Transverse colon (tissue), 4 donors: ENCODE measurements at regions not wholly inside any gene's neighbourhood (a gene's known extent, or its start where the extent isn't known, plus 50 kb on each side); places are given as distances from the start of the nearest gene placed in this dataset.

Experiments
- DNase-seq: peaks from one replicate; pipeline ENCODE4 v3.0.0-alpha.2; 2019
- H3K27ac ChIP-seq, 4 donors: fragments of 200-600 bp; sonication (generic); 2 replicates each; pipeline ENCODE4 v1.5.1; 2016 to 2018; ENCODE audit warnings: inconsistent platforms in 4 of 4
- H3K27me3 ChIP-seq: fragments of 200-600 bp; sonication (generic); 2 replicates; pipeline ENCODE4 v1.5.1; 2017; ENCODE audit warnings: inconsistent platforms
- H3K36me3 ChIP-seq, 4 donors: fragments of 200-600 bp; sonication (generic); 2 replicates each; pipeline ENCODE4 v1.5.1; 2017 to 2019; ENCODE audit warnings: inconsistent platforms in 4 of 4
- H3K4me1 ChIP-seq, 4 donors: fragments of 200-600 bp; sonication (generic); 2 replicates each; pipeline ENCODE4 v1.5.1; 2017 to 2020; ENCODE audit warnings: inconsistent platforms in 4 of 4
- H3K4me3 ChIP-seq, 4 donors: fragments of 200-600 bp; sonication (generic); 1 replicate in 1 of 4; 2 replicates in 3 of 4; pipeline versions ENCODE4 v1.5.1 to v1.6.1; 2017 to 2019; ENCODE audit warnings: inconsistent platforms in 4 of 4
- H3K9me3 ChIP-seq, 2 donors: fragments of 200-600 bp; sonication (generic); 2 replicates each; pipeline ENCODE4 v1.5.1; 2017 to 2019; ENCODE audit warnings: inconsistent platforms in 2 of 2
- EP300 ChIP-seq: sonication (generic); formaldehyde crosslinking; IDR thresholded peaks from one replicate; pipeline ENCODE4 v1.6.1; 2017; ENCODE audit warnings: antibody characterized with exemption, low read depth
- POLR2A ChIP-seq: fragments of 450-650 bp; IDR thresholded peaks from one replicate; pipeline ENCODE4 v1.6.1; 2016; ENCODE audit warnings: antibody characterized with exemption, mild to moderate bottlenecking, moderate library complexity
- POLR2AphosphoS5 ChIP-seq, 3 donors: sonication (generic); formaldehyde crosslinking; IDR thresholded peaks; one replicate each; pipeline ENCODE4 v1.6.1; 2016; ENCODE audit warnings: antibody characterized with exemption in 3 of 3
- WGBS, 2 donors: methylation state at CpG; one replicate each; pipeline ENCODE4 v1.1.5; 2018; ENCODE audit warnings: low coverage in 1 of 2; 5-methylcytosine and 5-hydroxymethylcytosine counted together
- in situ Hi-C, 4 donors: fragments of 200-750 bp; cut with MboI; loops; one replicate each; pipeline versions ENCODE4 v1.15.0 to v1.15.1; 2017; ENCODE audit warnings: low sequenced_read_pairs in 3 of 4, low pct_ligation_motif_present in 1 of 4, low pct_unique_long_range_greater_than_20kb in 1 of 4
- intact Hi-C: fragments of 100-400 bp; cut with DNase I; formaldehyde crosslinking; loops from one replicate; pipeline ENCODE4 v1.15.1; 2023; ENCODE audit warnings: low total_unique reads
- TF ChIP-seq, protein P1 (sequence below), 5 experiments: fragments of 200-600 bp in 3 of 5; fragments of 450-650 bp in 2 of 5; sonication (generic) in 3 of 5; IDR thresholded peaks; 1 replicate in 2 of 5; 2 replicates in 3 of 5; pipeline ENCODE4 v1.5.1; 2016 to 2017; ENCODE audit warnings: antibody characterized with exemption in 5 of 5, inconsistent platforms in 3 of 5, mild to moderate bottlenecking in 2 of 5, moderate library complexity in 1 of 5

DNA sequence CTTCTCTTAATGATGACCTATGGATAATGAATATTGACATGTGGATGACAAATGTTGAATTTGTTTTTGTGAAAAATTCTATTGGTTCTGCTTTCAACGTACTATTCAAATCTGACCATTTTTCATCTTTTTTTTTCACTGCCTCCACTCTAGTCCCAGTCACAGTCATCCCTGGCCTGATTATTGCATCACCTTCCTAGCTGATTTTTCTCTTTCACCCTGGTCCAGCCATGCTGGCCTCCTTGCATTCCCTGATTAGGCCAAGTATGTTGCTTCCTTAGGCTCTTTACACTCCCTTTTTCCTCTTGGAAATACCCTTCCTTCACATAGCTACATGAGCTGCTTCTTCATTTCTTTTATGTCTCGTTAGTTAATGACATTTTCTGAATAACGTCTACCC, 58.1 kb upstream of the MAP9 start:
- in situ Hi-C loops, result loop anchor here in 2 of 4 donors (25.0 kb wide), 2 partner anchors 352 to 502 kb away; no protein-coding TSS in a partner anchor

DNA sequence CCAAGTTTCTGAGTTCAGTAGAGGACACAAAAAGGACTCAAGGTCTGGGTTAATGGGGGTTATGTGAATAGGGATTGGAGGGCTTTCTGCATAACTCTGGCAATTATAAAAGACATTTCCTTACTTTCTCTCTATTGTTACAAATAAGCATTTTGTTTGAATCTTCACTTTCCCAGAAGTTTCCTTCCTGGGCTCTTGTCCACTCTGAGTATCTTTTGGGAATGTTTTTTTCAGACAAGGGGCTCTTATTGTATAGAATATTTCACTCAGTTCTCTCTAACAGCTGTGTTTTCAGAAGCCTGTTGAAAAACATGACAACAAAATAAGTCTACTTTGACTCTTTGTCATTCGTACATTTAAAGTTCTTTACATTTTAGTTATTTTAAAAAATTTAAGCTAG, 57.6 kb upstream of the MAP9 start:
- H3K4me3 ChIP-seq, result no peak overlapping the region
- H3K27ac ChIP-seq, result no peak overlapping the region
- H3K36me3 ChIP-seq, result no peaks in the 10 kb centered on the region
- intact Hi-C loops, result no loop called here
- no peaks in the 10 kb centered on the region for H3K9me3 ChIP-seq
- DNase-seq, result no peak
- in situ Hi-C loops, result loop anchor here in 2 of 4 donors (25.0 kb wide), 2 partner anchors 353 to 503 kb away; no protein-coding TSS in a partner anchor
- H3K4me1 ChIP-seq, result peaks cover 0 to 3% (median 0%) of the 10 kb centered on the region in 4 donors
- 81 to 86% methylated on average over 1 of the region's 1 CpG for WGBS, 2 donors
- TF ChIP-seq POLR2AphosphoS5 (IDR thresholded peaks at IDR 0.05) (no peak), EP300 (no peak), POLR2A (no peak)
- TF ChIP-seq, protein P1, sequence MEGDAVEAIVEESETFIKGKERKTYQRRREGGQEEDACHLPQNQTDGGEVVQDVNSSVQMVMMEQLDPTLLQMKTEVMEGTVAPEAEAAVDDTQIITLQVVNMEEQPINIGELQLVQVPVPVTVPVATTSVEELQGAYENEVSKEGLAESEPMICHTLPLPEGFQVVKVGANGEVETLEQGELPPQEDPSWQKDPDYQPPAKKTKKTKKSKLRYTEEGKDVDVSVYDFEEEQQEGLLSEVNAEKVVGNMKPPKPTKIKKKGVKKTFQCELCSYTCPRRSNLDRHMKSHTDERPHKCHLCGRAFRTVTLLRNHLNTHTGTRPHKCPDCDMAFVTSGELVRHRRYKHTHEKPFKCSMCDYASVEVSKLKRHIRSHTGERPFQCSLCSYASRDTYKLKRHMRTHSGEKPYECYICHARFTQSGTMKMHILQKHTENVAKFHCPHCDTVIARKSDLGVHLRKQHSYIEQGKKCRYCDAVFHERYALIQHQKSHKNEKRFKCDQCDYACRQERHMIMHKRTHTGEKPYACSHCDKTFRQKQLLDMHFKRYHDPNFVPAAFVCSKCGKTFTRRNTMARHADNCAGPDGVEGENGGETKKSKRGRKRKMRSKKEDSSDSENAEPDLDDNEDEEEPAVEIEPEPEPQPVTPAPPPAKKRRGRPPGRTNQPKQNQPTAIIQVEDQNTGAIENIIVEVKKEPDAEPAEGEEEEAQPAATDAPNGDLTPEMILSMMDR (IDR thresholded peaks at IDR 0.05), result no peak
- no peaks in the 10 kb centered on the region for H3K27me3 ChIP-seq

More for the DNA sequence above, 58.1 kb upstream of the MAP9 start:
- TF ChIP-seq POLR2AphosphoS5 (IDR thresholded peaks at IDR 0.05), result no peak
- TF ChIP-seq EP300, result no peak
- TF ChIP-seq POLR2A, result no peak
- TF ChIP-seq, protein P1 (IDR thresholded peaks at IDR 0.05), result no peak
- Histone ChIP-seq H3K4me3 (no peak overlapping the region), H3K27me3 (no peaks in the 10 kb centered on the region), H3K36me3 (no peaks in the 10 kb centered on the region), H3K9me3 (no peaks in the 10 kb centered on the region), H3K4me1 (peaks cover 0 to 3% (median 0%) of the 10 kb centered on the region in 4 donors), H3K27ac (no peak overlapping the region)
- WGBS, 2 donors, result 76 to 78% methylated on average over 3 of the region's 3 CpGs
- no peak for DNase-seq
- intact Hi-C loops, result no loop called here

DNA sequence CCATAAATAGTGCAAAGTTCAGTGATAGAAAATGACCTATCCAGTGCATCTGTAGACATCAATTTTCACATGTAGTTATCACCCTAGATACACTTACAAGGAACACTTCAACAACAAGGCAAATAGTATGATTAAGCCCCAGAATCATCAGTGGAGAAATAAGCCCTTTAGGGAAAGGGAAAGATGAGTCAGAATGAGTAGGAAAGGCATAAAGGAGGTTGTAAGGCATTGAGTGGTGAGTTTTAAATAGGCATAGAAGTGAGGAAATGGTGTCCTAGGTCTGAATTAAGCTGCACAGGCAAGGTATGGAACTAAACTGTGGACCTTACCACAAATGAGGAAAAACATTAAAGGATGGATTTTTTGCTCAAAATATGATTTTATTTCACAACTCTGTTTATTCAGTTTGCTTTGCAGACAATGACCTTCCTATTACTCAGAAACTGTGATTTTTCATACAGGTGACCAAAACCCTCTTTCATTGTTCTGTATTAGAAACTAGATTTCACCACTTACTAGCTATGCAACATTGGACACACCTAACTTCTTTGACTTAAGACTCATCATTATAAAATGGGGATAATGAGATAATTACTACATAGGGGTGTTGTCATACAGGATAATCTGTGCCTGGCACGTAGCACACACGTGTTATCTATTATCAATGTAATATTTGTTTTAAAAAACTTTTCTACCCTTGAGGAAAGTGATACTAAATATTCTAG, 57.0 kb upstream of the MAP9 start:
- Histone ChIP-seq H3K27ac (no peak overlapping the region), H3K27me3 (no peaks in the 10 kb centered on the region), H3K36me3 (no peaks in the 10 kb centered on the region), H3K4me3 (no peak overlapping the region), H3K9me3 (no peaks in the 10 kb centered on the region), H3K4me1 (peaks cover 0 to 3% (median 0%) of the 10 kb centered on the region in 4 donors)
- no peak for DNase-seq
- intact Hi-C loops, result no loop called here
- in situ Hi-C loops, result loop anchor here in 2 of 4 donors (25.0 kb wide), 2 partner anchors 354 to 504 kb away; no protein-coding TSS in a partner anchor
- 56 to 62% methylated on average over 2 of the region's 2 CpGs for WGBS, 2 donors
- TF ChIP-seq POLR2AphosphoS5 (IDR thresholded peaks at IDR 0.05), result no peak

DNA sequence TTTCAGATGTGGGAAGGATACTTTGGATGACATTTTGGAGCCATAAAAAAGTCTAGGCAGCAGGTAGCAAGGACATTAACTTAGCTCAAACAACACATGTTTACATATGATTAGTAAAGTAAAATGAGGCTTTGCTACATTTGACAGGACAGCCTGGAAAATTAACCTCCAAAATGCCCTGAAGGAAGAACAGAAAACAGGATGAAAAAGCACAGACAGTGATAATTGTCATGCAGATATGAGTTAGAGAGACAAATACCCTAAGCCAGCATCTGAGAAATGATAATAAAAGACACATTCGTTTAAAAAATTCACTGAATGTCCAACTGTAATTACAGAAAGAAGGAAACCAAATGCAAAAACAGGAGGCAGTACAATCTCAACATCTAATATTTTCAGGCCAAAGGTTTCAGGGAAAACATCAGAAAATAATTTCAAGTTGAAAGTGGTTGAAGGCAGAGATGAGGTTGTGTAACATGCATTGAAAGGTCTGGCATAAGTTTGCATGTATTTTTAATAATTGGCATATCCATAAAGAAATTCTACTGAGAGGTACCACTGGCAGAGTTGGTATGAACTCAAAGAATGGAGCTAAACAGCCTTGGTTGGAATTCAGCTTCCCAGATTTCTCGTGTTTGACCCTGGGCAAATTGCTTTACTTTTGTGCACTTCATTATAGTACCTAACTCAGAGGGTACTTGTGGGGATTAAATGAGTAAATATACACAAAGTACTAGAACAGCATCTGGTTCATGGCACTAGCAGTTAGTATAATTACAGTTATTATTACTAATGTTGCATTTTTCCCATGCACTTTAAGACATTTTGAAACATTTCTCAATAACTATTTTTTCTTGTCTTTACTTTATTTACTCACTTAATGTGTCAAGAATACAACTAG, 54.4 kb upstream of the MAP9 start:
- Histone ChIP-seq H3K36me3 (no peaks in the 10 kb centered on the region), H3K27ac (no peak overlapping the region), H3K9me3 (no peaks in the 10 kb centered on the region), H3K4me3 (no peak overlapping the region), H3K27me3 (no peaks in the 10 kb centered on the region), H3K4me1 (peaks cover 0 to 3% (median 0%) of the 10 kb centered on the region in 4 donors)
- TF ChIP-seq, protein P1 (IDR thresholded peaks at IDR 0.05), result no peak
- TF ChIP-seq EP300 (no peak), POLR2AphosphoS5 (IDR thresholded peaks at IDR 0.05) (no peak), POLR2A (no peak)
- WGBS, 2 donors, result 37 to 56% methylated on average over 2 of the region's 2 CpGs
- in situ Hi-C loops, result loop anchor here in 2 of 4 donors (25.0 kb wide), 2 partner anchors 356 to 506 kb away; no protein-coding TSS in a partner anchor
- DNase-seq, result no peak
- intact Hi-C loops, result no loop called here
